Upper lobe of left lung (tissue), 4 donors: ENCODE measurements at regions not wholly inside any gene's neighbourhood (a gene's known extent, or its start where the extent isn't known, plus 50 kb on each side); places are given as distances from the start of the nearest gene placed in this dataset.
"Not testable (repeated sequence)": the region's sequence is repeated elsewhere in the genome, so short reads cannot be mapped to it uniquely, and the experiment has no call there.

Experiments
- CTCF ChIP-seq, 6 experiments: fragments of 450-650 bp in 4 of 6; fragments of 200-600 bp in 2 of 6; sonication (generic) in 2 of 6; IDR thresholded peaks; one replicate each; pipeline ENCODE4 v1.5.1; 2016 to 2019; ENCODE audit warnings: antibody characterized with exemption in 6 of 6
- POLR2A ChIP-seq, 4 donors: fragments of 450-650 bp; IDR thresholded peaks; one replicate each; pipeline ENCODE4 v1.5.1; 2016 to 2017; ENCODE audit warnings: antibody characterized with exemption in 4 of 4, mild to moderate bottlenecking in 2 of 4
- POLR2AphosphoS5 ChIP-seq, 2 donors: sonication (generic); formaldehyde crosslinking; IDR thresholded peaks; one replicate each; pipeline ENCODE4 v1.5.1; 2017; ENCODE audit warnings: antibody characterized with exemption in 2 of 2

- not testable (repeated sequence) for TF ChIP-seq POLR2A, POLR2AphosphoS5, CTCF (IDR thresholded peaks at IDR 0.05)
Observed at GRCh38 chr6:21761053-21761730, 167.6 kb downstream of the SOX4 start.
